DND-41 (cell line): ENCODE measurements at regions not wholly inside any gene's neighbourhood (a gene's known extent, or its start where the extent isn't known, plus 50 kb on each side); places are given as distances from the start of the nearest gene placed in this dataset.

Experiments
- EZH2 ChIP-seq: IDR thresholded peaks from 3 replicates; pipeline ENCODE4 v1.6.1; 2012; ENCODE audit warnings: borderline replicate concordance, low read depth, mild to moderate bottlenecking, moderate library complexity, low read length, inconsistent platforms; ENCODE audit not compliant: severe bottlenecking
- TF ChIP-seq, protein P1 (sequence below): IDR thresholded peaks from 2 replicates; pipeline ENCODE4 v1.5.1; 2012; ENCODE audit warnings: borderline replicate concordance, low read length, moderate library complexity, mild to moderate bottlenecking; ENCODE audit not compliant: poor library complexity, severe bottlenecking; ENCODE audit errors: extremely low read depth

DNA sequence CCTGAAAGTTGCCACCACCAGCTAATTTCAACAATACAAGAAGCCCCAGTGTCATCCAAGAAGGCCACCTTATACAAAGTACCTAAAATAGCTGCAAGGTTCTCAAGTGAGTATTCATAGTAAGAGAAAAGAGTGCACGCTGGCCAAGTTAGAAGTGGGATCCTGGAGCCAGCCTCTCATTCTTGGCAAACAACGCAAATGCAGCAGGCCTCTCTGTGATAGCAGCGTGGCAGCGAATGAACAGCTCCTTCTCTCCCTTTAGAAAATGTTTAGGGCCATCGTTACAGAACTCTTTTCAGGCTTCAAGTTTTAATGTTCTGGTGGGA is 78.0 kb upstream of the IFNG-AS1 start:
- TF ChIP-seq, protein P1, sequence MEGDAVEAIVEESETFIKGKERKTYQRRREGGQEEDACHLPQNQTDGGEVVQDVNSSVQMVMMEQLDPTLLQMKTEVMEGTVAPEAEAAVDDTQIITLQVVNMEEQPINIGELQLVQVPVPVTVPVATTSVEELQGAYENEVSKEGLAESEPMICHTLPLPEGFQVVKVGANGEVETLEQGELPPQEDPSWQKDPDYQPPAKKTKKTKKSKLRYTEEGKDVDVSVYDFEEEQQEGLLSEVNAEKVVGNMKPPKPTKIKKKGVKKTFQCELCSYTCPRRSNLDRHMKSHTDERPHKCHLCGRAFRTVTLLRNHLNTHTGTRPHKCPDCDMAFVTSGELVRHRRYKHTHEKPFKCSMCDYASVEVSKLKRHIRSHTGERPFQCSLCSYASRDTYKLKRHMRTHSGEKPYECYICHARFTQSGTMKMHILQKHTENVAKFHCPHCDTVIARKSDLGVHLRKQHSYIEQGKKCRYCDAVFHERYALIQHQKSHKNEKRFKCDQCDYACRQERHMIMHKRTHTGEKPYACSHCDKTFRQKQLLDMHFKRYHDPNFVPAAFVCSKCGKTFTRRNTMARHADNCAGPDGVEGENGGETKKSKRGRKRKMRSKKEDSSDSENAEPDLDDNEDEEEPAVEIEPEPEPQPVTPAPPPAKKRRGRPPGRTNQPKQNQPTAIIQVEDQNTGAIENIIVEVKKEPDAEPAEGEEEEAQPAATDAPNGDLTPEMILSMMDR, result no peak
- TF ChIP-seq EZH2, result no peak
